Neural cell (in vitro differentiated cells): ENCODE measurements at regions not wholly inside any gene's neighbourhood (a gene's known extent, or its start where the extent isn't known, plus 50 kb on each side); places are given as distances from the start of the nearest gene placed in this dataset.

ENCODE experiments used
- H2AFZ ChIP-seq: fragments of 200-600, 300-800 bp; sonication (generic), shearing (Covaris generic); 2 replicates; pipeline ENCODE4 v1.6.0; 2014; ENCODE audit warnings: low read depth, mild to moderate bottlenecking, antibody characterized with exemption, low read length, moderate library complexity
- H3F3A ChIP-seq: fragments of 200-600 bp; shearing (Covaris generic); 2 replicates; pipeline ENCODE4 v1.6.1; 2016; ENCODE audit warnings: mild to moderate bottlenecking, moderate library complexity, mixed read lengths, antibody characterized with exemption, low read length; ENCODE audit not compliant: insufficient read depth, poor library complexity, severe bottlenecking
- H3K27ac ChIP-seq: fragments of 200-600, 300-800 bp; sonication (generic), shearing (Covaris generic); 2 replicates; pipeline ENCODE4 v1.5.1; 2014; ENCODE audit warnings: mild to moderate bottlenecking, low read length, moderate library complexity
- H3K27me3 ChIP-seq: fragments of 300-800, 200-600 bp; sonication (generic), shearing (Covaris generic); 2 replicates; pipeline ENCODE4 v1.6.0; 2014; ENCODE audit warnings: mild to moderate bottlenecking, low read depth, low read length, moderate library complexity; ENCODE audit not compliant: insufficient read depth
- H3K36me3 ChIP-seq: fragments of 300-800, 200-600 bp; sonication (generic), shearing (Covaris generic); 2 replicates; pipeline ENCODE4 v1.5.1; 2014; ENCODE audit warnings: mild to moderate bottlenecking, antibody characterized with exemption, low read length, moderate library complexity; ENCODE audit not compliant: insufficient read depth
- H3K4me2 ChIP-seq: fragments of 300-800, 200-600 bp; sonication (generic), shearing (Covaris generic); 2 replicates; pipeline ENCODE4 v1.6.0; 2014; ENCODE audit warnings: mild to moderate bottlenecking, low read length
- H3K4me3 ChIP-seq: fragments of 300-800, 200-600 bp; sonication (generic), shearing (Covaris generic); 2 replicates; pipeline ENCODE4 v1.5.1; 2014; ENCODE audit warnings: mild to moderate bottlenecking, low read length, moderate library complexity
- H3K79me2 ChIP-seq: fragments of 200-600 bp; shearing (Covaris generic); replicated peaks from 2 replicates; pipeline ENCODE4 v1.6.0; 2014; ENCODE audit warnings: mild to moderate bottlenecking, low read length, moderate library complexity; ENCODE audit not compliant: insufficient read depth
- H3K9ac ChIP-seq: fragments of 300-800, 200-600 bp; sonication (generic), shearing (Covaris generic); 2 replicates; pipeline ENCODE4 v1.6.1; 2016; ENCODE audit warnings: mild to moderate bottlenecking, low read length, mixed read lengths
- H3K9me2 ChIP-seq: fragments of 200-600 bp; shearing (Covaris generic); 2 replicates; pipeline ENCODE4 v1.6.1; 2016; ENCODE audit warnings: mild to moderate bottlenecking, low read length, mixed read lengths; ENCODE audit not compliant: insufficient read depth
- H3K9me3 ChIP-seq: fragments of 200-600, 300-800 bp; sonication (generic), shearing (Covaris generic); 2 replicates; pipeline ENCODE4 v1.6.1; 2016; ENCODE audit warnings: mild to moderate bottlenecking, mixed run types, low read length, moderate library complexity, mixed read lengths
- H4K20me1 ChIP-seq: fragments of 200-600 bp; shearing (Covaris generic); 2 replicates; pipeline ENCODE4 v1.6.1; 2016; ENCODE audit warnings: mild to moderate bottlenecking, mixed run types; ENCODE audit not compliant: insufficient read depth
- EP300 ChIP-seq: fragments of 450-650 bp; conservative IDR thresholded peaks from 2 replicates; pipeline ENCODE4 v1.6.1; 2014; ENCODE audit warnings: antibody characterized with exemption, mild to moderate bottlenecking, moderate library complexity; ENCODE audit not compliant: poor library complexity, severe bottlenecking
- EZH2 ChIP-seq: fragments of 200-600, 300-800 bp; shearing (Covaris generic), sonication (generic); IDR thresholded peaks from 2 replicates; pipeline ENCODE4 v1.6.1; 2014; ENCODE audit warnings: antibody characterized with exemption, low read length, borderline replicate concordance, mild to moderate bottlenecking; ENCODE audit not compliant: insufficient read depth, poor library complexity, severe bottlenecking
- POLR2AphosphoS5 ChIP-seq: IDR thresholded peaks from 2 replicates; pipeline ENCODE4 v1.6.1; 2012
- RAD21 ChIP-seq: fragments of 450-650 bp; conservative IDR thresholded peaks from 2 replicates; pipeline ENCODE4 v1.6.1; 2014; ENCODE audit warnings: antibody characterized with exemption, mild to moderate bottlenecking, moderate library complexity
- REST ChIP-seq: IDR thresholded peaks from 2 replicates; pipeline ENCODE4 v1.6.1; 2012; ENCODE audit warnings: borderline replicate concordance
- SMC3 ChIP-seq: fragments of 450-650 bp; conservative IDR thresholded peaks from 2 replicates; pipeline ENCODE4 v1.6.1; 2014; ENCODE audit warnings: antibody characterized with exemption, mild to moderate bottlenecking, moderate library complexity; ENCODE audit not compliant: poor library complexity
- TAF1 ChIP-seq: IDR thresholded peaks from 2 replicates; pipeline ENCODE4 v1.6.1; 2012; ENCODE audit warnings: low read depth
- TF ChIP-seq, protein P1 (sequence below): fragments of 450-650 bp; IDR thresholded peaks from 2 replicates; pipeline ENCODE4 v1.5.1; 2014; ENCODE audit warnings: antibody characterized with exemption, mild to moderate bottlenecking, moderate library complexity; ENCODE audit not compliant: poor library complexity, severe bottlenecking

DNA sequence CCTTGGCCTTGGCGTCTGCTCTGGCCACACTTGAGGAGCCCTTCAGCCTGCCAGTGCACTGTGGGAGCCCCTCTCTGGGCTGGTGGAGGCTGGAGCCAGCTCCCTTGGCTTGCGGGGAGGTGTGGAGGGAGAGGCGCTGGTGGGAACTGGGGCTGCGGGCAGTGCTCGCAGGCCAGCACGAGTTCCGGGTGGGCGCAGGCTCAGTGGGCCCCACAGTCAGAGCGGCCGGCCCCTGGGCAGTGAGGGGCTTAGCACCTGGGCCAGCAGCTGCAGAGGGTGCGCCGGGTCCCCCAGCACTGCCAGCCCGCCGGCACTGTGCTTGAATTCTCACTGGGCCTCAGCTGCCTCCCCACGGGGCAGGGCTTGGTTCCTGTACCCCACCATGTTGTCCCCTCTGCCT, 68.7 kb upstream of the KCNAB1 start:
- Histone ChIP-seq H3K9ac (no peak overlapping the region), H3K9me3 (no peaks in the 10 kb centered on the region), H2AFZ (no peak overlapping the region), H3K9me2 (no peaks in the 10 kb centered on the region), H3K27me3 (no peaks in the 10 kb centered on the region), H4K20me1 (no peaks in the 10 kb centered on the region), H3K4me3 (no peak overlapping the region), H3K79me2 (no peaks in the 10 kb centered on the region), H3K27ac (no peak overlapping the region), H3K4me2 (no peak overlapping the region), H3K36me3 (no peaks in the 10 kb centered on the region), H3F3A (no peaks in the 10 kb centered on the region)
- TF ChIP-seq POLR2AphosphoS5 = no peak

- H3K9me2 ChIP-seq = no peaks in the 10 kb centered on the region
- no peaks in the 10 kb centered on the region for H3K9me3 ChIP-seq
- H3F3A ChIP-seq = no peaks in the 10 kb centered on the region
- no peaks in the 10 kb centered on the region for H4K20me1 ChIP-seq
- H3K4me3 ChIP-seq = no peak overlapping the region
- no peak overlapping the region for H3K9ac ChIP-seq
- H3K27me3 ChIP-seq = no peaks in the 10 kb centered on the region
- H2AFZ ChIP-seq = no peak overlapping the region
- H3K4me2 ChIP-seq = no peak overlapping the region
- H3K79me2 ChIP-seq = no peaks in the 10 kb centered on the region
- TF ChIP-seq POLR2AphosphoS5 = no peak
- TF ChIP-seq EP300 = no peak
- no peak for TF ChIP-seq EZH2
- no peak for TF ChIP-seq SMC3
- TF ChIP-seq, protein P1, sequence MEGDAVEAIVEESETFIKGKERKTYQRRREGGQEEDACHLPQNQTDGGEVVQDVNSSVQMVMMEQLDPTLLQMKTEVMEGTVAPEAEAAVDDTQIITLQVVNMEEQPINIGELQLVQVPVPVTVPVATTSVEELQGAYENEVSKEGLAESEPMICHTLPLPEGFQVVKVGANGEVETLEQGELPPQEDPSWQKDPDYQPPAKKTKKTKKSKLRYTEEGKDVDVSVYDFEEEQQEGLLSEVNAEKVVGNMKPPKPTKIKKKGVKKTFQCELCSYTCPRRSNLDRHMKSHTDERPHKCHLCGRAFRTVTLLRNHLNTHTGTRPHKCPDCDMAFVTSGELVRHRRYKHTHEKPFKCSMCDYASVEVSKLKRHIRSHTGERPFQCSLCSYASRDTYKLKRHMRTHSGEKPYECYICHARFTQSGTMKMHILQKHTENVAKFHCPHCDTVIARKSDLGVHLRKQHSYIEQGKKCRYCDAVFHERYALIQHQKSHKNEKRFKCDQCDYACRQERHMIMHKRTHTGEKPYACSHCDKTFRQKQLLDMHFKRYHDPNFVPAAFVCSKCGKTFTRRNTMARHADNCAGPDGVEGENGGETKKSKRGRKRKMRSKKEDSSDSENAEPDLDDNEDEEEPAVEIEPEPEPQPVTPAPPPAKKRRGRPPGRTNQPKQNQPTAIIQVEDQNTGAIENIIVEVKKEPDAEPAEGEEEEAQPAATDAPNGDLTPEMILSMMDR = no peak
- no peak for TF ChIP-seq REST
- H3K27ac ChIP-seq = no peak overlapping the region
- no peaks in the 10 kb centered on the region for H3K36me3 ChIP-seq
Measured at GRCh38 chr3:156052115-156052514, 68.3 kb upstream of the KCNAB1 start.

GRCh38 chr3:156059950-156060501, 60.4 kb upstream of the KCNAB1 start:
- H3F3A ChIP-seq = no peaks in the 10 kb centered on the region

More at GRCh38 chr3:156059950-156060501, 60.4 kb upstream of the KCNAB1 start:
- Histone ChIP-seq H3K4me3 (no peak overlapping the region), H3K9ac (no peak overlapping the region), H3K4me2 (no peak overlapping the region), H3K9me2 (no peaks in the 10 kb centered on the region), H3K9me3 (no peaks in the 10 kb centered on the region), H2AFZ (no peak overlapping the region), H3K79me2 (no peaks in the 10 kb centered on the region), H4K20me1 (no peaks in the 10 kb centered on the region), H3K27me3 (no peaks in the 10 kb centered on the region), H3K27ac (no peak overlapping the region), H3K36me3 (no peaks in the 10 kb centered on the region)
- TF ChIP-seq REST (no peak), TAF1 (no peak), EZH2 (no peak), RAD21 (no peak), SMC3 (no peak)
